DOHH2 (cell line): ENCODE measurements at regions not wholly inside any gene's neighbourhood (a gene's known extent, or its start where the extent isn't known, plus 50 kb on each side); places are given as distances from the start of the nearest gene placed in this dataset.

Source experiments
- EZH2phosphoT487 ChIP-seq: fragments of 200-600 bp; sonication (generic); IDR thresholded peaks from 2 replicates; pipeline ENCODE4 v1.6.1; 2017; ENCODE audit warnings: borderline replicate concordance, mild to moderate bottlenecking, antibody characterized with exemption, low read length, moderate library complexity, mixed read lengths
- TF ChIP-seq, protein P1 (sequence below): fragments of 200-600 bp; sonication (generic); IDR thresholded peaks from one replicate; pipeline ENCODE4 v1.5.1; 2014; ENCODE audit warnings: antibody characterized with exemption, mild to moderate bottlenecking, low read depth, low read length; ENCODE audit not compliant: poor library complexity, severe bottlenecking

DNA sequence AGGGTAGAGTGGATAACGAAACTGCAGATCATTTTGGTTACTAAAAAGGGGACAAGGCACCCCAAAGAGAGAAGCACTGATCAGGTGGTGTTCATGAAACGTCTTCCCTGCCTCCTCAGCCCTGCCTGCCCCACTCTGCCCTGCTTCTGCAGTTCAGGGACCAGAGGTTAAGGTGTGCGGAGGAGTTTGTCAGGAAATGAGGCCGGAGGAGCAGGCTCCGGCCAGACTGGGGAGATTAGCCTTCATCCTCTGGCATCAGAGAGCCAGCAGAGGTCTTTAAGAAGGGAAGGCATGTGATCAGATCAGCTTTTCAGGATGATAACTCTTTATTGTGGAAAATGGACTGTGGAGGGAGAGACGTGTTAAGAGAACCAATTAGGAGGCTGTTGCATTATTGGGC is 291.9 kb upstream of the NR5A2 start:
- TF ChIP-seq, protein P1, sequence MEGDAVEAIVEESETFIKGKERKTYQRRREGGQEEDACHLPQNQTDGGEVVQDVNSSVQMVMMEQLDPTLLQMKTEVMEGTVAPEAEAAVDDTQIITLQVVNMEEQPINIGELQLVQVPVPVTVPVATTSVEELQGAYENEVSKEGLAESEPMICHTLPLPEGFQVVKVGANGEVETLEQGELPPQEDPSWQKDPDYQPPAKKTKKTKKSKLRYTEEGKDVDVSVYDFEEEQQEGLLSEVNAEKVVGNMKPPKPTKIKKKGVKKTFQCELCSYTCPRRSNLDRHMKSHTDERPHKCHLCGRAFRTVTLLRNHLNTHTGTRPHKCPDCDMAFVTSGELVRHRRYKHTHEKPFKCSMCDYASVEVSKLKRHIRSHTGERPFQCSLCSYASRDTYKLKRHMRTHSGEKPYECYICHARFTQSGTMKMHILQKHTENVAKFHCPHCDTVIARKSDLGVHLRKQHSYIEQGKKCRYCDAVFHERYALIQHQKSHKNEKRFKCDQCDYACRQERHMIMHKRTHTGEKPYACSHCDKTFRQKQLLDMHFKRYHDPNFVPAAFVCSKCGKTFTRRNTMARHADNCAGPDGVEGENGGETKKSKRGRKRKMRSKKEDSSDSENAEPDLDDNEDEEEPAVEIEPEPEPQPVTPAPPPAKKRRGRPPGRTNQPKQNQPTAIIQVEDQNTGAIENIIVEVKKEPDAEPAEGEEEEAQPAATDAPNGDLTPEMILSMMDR, result no peak
- no peak for TF ChIP-seq EZH2phosphoT487
